ENCODE measurements at regions not wholly inside any gene's neighbourhood (a gene's known extent, or its start where the extent isn't known, plus 50 kb on each side); places are given as distances from the start of the nearest gene placed in this dataset.

- TF ChIP-seq PATZ1 (CRISPR knock-in tag; IDR thresholded peaks at IDR 0.05; ENCODE audit: borderline replicate concordance) (no peak), ARNTL (CRISPR knock-in tag; IDR thresholded peaks at IDR 0.05; ENCODE audit: borderline replicate concordance, low read depth) (no peak), ZNF8 (CRISPR knock-in tag; IDR thresholded peaks at IDR 0.05) (no peak), TCF4 (CRISPR knock-in tag; IDR thresholded peaks at IDR 0.05; ENCODE audit: borderline replicate concordance) (no peak)
Observed at GRCh38 chr1:190046231-190046630, 431.4 kb downstream of the BRINP3 start.

All from SK-N-SH treated with all-trans-retinoic acid at 6 μM for 48 hours (cell line).